ENCODE measurements at regions not wholly inside any gene's neighbourhood (a gene's known extent, or its start where the extent isn't known, plus 50 kb on each side); places are given as distances from the start of the nearest gene placed in this dataset.

DNA sequence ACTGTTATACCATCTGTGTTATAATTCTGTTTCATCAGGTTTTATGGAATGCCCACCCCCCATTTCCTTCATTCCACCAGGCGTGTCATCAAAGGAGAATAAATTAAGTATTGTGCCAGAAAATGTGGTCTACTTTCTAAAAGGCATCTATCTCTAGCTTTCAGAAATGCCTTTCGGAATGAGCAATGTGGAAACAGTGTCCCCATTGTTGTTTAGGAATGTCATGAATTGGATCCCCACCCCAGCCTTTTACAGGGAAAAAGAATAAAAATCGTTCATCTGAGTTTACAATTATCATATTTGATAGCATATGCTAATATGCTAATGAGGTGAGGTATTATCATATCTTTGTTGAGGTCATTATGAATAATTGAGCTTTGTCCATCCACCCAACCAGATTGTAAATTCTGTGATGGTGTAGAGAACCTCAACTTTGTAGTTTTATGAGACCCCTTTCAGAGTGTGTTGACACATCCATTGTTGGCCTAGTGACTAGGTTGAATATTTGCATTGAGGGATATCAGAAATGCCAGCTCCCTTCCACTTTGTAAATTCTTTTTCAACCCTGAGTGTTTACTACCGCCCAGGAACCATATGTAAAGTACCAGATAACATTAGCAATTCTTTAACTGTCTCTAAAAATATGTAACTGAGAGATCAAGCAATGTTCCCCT is 56.2 kb upstream of the CCDC160 start:
- H3K9ac ChIP-seq (ENCODE audit: low read length) = no peak overlapping the region

DNA sequence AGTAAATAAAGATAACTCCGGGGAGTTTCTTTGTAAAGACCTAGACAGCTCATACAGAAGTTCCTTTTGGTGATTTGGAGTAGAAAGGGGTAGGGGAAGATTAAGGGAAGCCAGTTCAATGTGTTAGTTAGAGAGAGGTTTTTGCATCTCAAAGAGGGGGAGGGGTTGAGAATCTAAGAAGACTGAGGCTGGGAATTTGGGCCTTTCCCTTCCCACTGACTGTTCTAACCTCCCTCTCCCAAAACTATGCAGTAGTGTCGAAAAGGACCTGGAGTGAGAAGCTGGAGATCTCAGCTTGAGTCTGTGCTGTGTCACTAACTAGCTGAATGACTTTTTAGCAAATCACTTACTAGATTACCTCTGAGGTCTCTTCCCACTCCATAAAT is 55.7 kb upstream of the CCDC160 start:
- Histone ChIP-seq H4K20me1 (ENCODE audit: insufficient read depth, low read length) (no peaks in the 10 kb centered on the region), H3K27ac (ENCODE audit: low read length) (no peak overlapping the region), H3K79me2 (ENCODE audit: low read length) (no peaks in the 10 kb centered on the region), H3K9me3 (replicated peaks; ENCODE audit: insufficient read depth, low read length) (no peaks in the 10 kb centered on the region), H3K4me3 (ENCODE audit: low read length) (no peak overlapping the region), H3K27me3 (replicated peaks; ENCODE audit: insufficient read depth, low read length) (no peaks in the 10 kb centered on the region), H3K9ac (ENCODE audit: low read length) (no peak overlapping the region), H3K9me2 (replicated peaks; ENCODE audit: insufficient read depth, low read length) (no peaks in the 10 kb centered on the region), H3K36me3 (replicated peaks; ENCODE audit: insufficient read depth, low read length) (no peaks in the 10 kb centered on the region), H3K4me1 (ENCODE audit: low read length) (0 out of 2 replicates have a peak, but pooled peaks cover under 1% of the 10 kb centered on the region), H2AFZ (ENCODE audit: low read length) (no peak overlapping the region), H3F3A (ENCODE audit: insufficient read depth, low read length) (no peaks in the 10 kb centered on the region), H3K4me2 (ENCODE audit: low read depth, low read length) (no peak overlapping the region)
- TF ChIP-seq EZH2 (optimal IDR thresholded peaks at IDR 0.05; ENCODE audit: low read depth, low read length) (no peak), EZH2phosphoT487 (IDR thresholded peaks at IDR 0.05; ENCODE audit: low read length) (no peak)
- TF ChIP-seq, protein P1, sequence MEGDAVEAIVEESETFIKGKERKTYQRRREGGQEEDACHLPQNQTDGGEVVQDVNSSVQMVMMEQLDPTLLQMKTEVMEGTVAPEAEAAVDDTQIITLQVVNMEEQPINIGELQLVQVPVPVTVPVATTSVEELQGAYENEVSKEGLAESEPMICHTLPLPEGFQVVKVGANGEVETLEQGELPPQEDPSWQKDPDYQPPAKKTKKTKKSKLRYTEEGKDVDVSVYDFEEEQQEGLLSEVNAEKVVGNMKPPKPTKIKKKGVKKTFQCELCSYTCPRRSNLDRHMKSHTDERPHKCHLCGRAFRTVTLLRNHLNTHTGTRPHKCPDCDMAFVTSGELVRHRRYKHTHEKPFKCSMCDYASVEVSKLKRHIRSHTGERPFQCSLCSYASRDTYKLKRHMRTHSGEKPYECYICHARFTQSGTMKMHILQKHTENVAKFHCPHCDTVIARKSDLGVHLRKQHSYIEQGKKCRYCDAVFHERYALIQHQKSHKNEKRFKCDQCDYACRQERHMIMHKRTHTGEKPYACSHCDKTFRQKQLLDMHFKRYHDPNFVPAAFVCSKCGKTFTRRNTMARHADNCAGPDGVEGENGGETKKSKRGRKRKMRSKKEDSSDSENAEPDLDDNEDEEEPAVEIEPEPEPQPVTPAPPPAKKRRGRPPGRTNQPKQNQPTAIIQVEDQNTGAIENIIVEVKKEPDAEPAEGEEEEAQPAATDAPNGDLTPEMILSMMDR (IDR thresholded peaks at IDR 0.05; ENCODE audit: low read length) = no peak
- DNase-seq = no peak

More for the DNA sequence above, 56.2 kb upstream of the CCDC160 start:
- H3K9me2 ChIP-seq (replicated peaks; ENCODE audit: insufficient read depth, low read length) = no peaks in the 10 kb centered on the region
- no peaks in the 10 kb centered on the region for H3K9me3 ChIP-seq (replicated peaks; ENCODE audit: insufficient read depth, low read length)
- no peak overlapping the region for H3K27ac ChIP-seq (ENCODE audit: low read length)
- H3F3A ChIP-seq (ENCODE audit: insufficient read depth, low read length) = no peaks in the 10 kb centered on the region
- H4K20me1 ChIP-seq (ENCODE audit: insufficient read depth, low read length) = no peaks in the 10 kb centered on the region
- no peak for DNase-seq
- H3K4me1 ChIP-seq (ENCODE audit: low read length) = no peaks in the 10 kb centered on the region
- TF ChIP-seq, protein P1 (IDR thresholded peaks at IDR 0.05; ENCODE audit: low read length) = no peak
- TF ChIP-seq EZH2phosphoT487 (IDR thresholded peaks at IDR 0.05; ENCODE audit: low read length) = no peak
- no peak for TF ChIP-seq EZH2 (optimal IDR thresholded peaks at IDR 0.05; ENCODE audit: low read depth, low read length)
- H3K36me3 ChIP-seq (replicated peaks; ENCODE audit: insufficient read depth, low read length) = no peaks in the 10 kb centered on the region
- no peaks in the 10 kb centered on the region for H3K79me2 ChIP-seq (ENCODE audit: low read length)
- no peak overlapping the region for H3K4me2 ChIP-seq (ENCODE audit: low read depth, low read length)
- H3K4me3 ChIP-seq (ENCODE audit: low read length) = no peak overlapping the region
- no peaks in the 10 kb centered on the region for H3K27me3 ChIP-seq (replicated peaks; ENCODE audit: insufficient read depth, low read length)
- H2AFZ ChIP-seq (ENCODE audit: low read length) = no peak overlapping the region

DNA sequence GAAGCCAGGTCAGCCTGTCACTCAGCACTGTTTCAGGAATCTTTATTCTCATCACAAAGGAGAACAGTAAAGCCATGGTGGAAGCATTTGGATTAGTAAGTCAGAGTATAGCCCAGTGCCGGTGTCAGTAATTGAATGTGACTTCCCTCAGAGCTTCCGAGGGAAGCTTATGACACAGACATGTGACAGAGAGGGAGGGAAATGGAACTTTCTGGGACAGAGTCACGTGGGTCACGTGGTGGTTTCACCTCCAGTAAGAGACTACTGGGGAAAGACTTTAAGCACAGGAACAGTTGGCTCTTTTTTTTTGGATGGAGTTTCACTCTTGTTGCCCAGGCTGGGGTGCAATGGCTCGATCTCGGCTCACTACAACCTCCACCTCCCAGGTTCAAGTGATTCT is 53.3 kb upstream of the CCDC160 start:
- Histone ChIP-seq H3F3A (ENCODE audit: insufficient read depth, low read length) (peaks cover 4% of the 10 kb centered on the region; the same call in 1 of the 2 replicates), H3K79me2 (ENCODE audit: low read length) (no peaks in the 10 kb centered on the region), H4K20me1 (ENCODE audit: insufficient read depth, low read length) (no peaks in the 10 kb centered on the region), H3K27me3 (replicated peaks; ENCODE audit: insufficient read depth, low read length) (no peaks in the 10 kb centered on the region), H3K4me1 (ENCODE audit: low read length) (peaks cover 13% of the 10 kb centered on the region; the same call in 1 of the 2 replicates), H3K9me3 (replicated peaks; ENCODE audit: insufficient read depth, low read length) (no peaks in the 10 kb centered on the region), H3K9ac (ENCODE audit: low read length) (no peak overlapping the region), H3K4me2 (ENCODE audit: low read depth, low read length) (no peak overlapping the region), H3K36me3 (replicated peaks; ENCODE audit: insufficient read depth, low read length) (no peaks in the 10 kb centered on the region), H2AFZ (ENCODE audit: low read length) (no peak overlapping the region), H3K27ac (ENCODE audit: low read length) (no peak overlapping the region), H3K9me2 (replicated peaks; ENCODE audit: insufficient read depth, low read length) (no peaks in the 10 kb centered on the region), H3K4me3 (ENCODE audit: low read length) (no peak overlapping the region)
- no peak for TF ChIP-seq EZH2phosphoT487 (IDR thresholded peaks at IDR 0.05; ENCODE audit: low read length)
- TF ChIP-seq EZH2 (optimal IDR thresholded peaks at IDR 0.05; ENCODE audit: low read depth, low read length) = no peak
- TF ChIP-seq, protein P1 (IDR thresholded peaks at IDR 0.05; ENCODE audit: low read length) = no peak
- no peak for DNase-seq

Measured in MM.1S (cell line).